Right lobe of liver (tissue), 6 donors: ENCODE measurements at regions not wholly inside any gene's neighbourhood (a gene's known extent, or its start where the extent isn't known, plus 50 kb on each side); places are given as distances from the start of the nearest gene placed in this dataset.

Source experiments
- ATAC-seq, 4 donors: fragments of 200-7000 bp; cut with Tn5 transposase; one replicate each; pipeline ENCODE4 v1.9.1; 2020; ENCODE audit warnings: mild to moderate bottlenecking in 4 of 4, moderate library complexity in 4 of 4
- DNase-seq, 3 donors: peaks; one replicate each; pipeline ENCODE4 v3.0.0-alpha.2; 2020
- H3K27ac ChIP-seq, 3 donors: fragments of 200-600 bp; one replicate each; pipeline ENCODE4 v1.8.0; 2022
- H3K27me3 ChIP-seq, 2 donors: fragments of 200-600 bp; one replicate each; pipeline ENCODE4 v1.8.0; 2022
- H3K36me3 ChIP-seq, 4 donors: fragments of 200-600 bp; sonication (generic) in 1 of 4; one replicate each; pipeline versions ENCODE4 v1.5.1 to v1.8.0; 2017 to 2022; ENCODE audit warnings: control low read depth in 1 of 4
- H3K4me1 ChIP-seq, 4 donors: fragments of 200-600 bp; sonication (generic) in 1 of 4; one replicate each; pipeline versions ENCODE4 v1.5.1 to v1.8.0; 2017 to 2022; ENCODE audit warnings: control low read depth in 1 of 4
- H3K4me3 ChIP-seq, 3 donors: fragments of 200-600 bp; one replicate each; pipeline ENCODE4 v1.8.0; 2022
- H3K9me3 ChIP-seq, 4 donors: fragments of 200-600 bp; sonication (generic) in 1 of 4; one replicate each; pipeline versions ENCODE4 v1.5.1 to v1.8.0; 2017 to 2022; ENCODE audit warnings: control low read depth in 1 of 4
- CTCF ChIP-seq, 4 donors: fragments of 200-600 bp in 3 of 4; fragments of 450-650 bp in 1 of 4; IDR thresholded peaks; one replicate each; pipeline versions ENCODE4 v1.5.1 to v1.8.0; 2016 to 2022; ENCODE audit warnings: antibody characterized with exemption in 4 of 4, mild to moderate bottlenecking in 2 of 4
- POLR2A ChIP-seq: fragments of 450-650 bp; IDR thresholded peaks from one replicate; pipeline ENCODE4 v1.6.1; 2017; ENCODE audit warnings: antibody characterized with exemption, mild to moderate bottlenecking
- WGBS: methylation state at CpG from one replicate; pipeline ENCODE4 v1.1.6; 2018; ENCODE audit warnings: low coverage, low lambda C conversion rate; ENCODE audit not compliant: insufficient coverage; ENCODE audit errors: missing lambda C conversion rate; 5-methylcytosine and 5-hydroxymethylcytosine counted together
- intact Hi-C, 2 donors: fragments of 100-400 bp; cut with DNase I; formaldehyde crosslinking; loops; one replicate each; pipeline versions ENCODE4 v1.11.2 to v1.14.1; 2022
- donor health status: DM: no; HTN: yes; CAD: no.
- donor health status: DM: no; HTN: no; CAD: no.
- donor health status: DM: no; HTN: no; CAD: no.
- donor health status: DM: no; HTN: yes; CAD: no.
- donor health status: DM: no; HTN: yes; CAD: no.

DNA sequence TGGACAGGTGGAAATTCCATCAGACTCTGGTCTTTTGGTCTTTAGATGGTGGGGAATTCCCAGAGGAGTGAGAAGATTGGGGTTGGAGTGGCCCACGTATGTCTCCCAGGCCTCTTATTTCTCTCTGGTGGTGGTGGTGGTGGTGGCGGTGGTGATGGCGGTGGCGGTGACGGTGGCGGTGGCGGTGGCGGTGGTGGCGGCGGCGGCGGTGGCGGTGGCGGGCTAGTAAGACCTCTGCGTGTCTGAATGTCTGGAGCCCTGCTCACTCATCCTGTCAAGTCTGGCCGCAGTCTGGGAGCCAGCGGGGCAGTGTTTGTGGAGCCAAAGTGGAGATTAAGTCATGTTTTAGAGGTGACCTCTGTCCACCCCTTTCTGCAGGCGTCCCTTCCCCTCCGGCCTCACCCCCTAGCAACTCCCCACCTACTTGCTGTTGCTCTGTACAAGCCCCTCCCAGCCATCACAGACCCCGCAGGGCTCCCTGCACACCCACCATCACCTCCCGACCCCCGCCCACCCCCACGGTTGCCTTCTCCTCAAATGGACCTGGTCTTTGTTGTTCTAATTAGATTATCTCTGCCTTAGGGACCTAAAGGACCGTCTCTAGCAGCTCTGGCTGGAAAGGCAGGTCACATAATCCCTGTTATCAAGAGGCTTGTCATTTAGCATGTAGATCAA, 165.0 kb upstream of the TBX20 start:
- intact Hi-C loops, result loop anchor here in 1 of 2 donors (10.0 kb wide), 1 partner anchor 116 kb away; no protein-coding TSS in a partner anchor
- WGBS, result 42% methylated on average over 6 of the region's 24 CpGs
- no peaks in the 10 kb centered on the region for H3K4me1 ChIP-seq
- H3K27ac ChIP-seq, result no peak overlapping the region
- ATAC-seq (no peak), DNase-seq (no peak)
- H3K4me3 ChIP-seq, result no peak overlapping the region
- H3K9me3 ChIP-seq, result no peaks in the 10 kb centered on the region
- no peak for TF ChIP-seq POLR2A
- TF ChIP-seq CTCF (IDR thresholded peaks at IDR 0.05), result no peak
- H3K27me3 ChIP-seq, result no peaks in the 10 kb centered on the region
- no peaks in the 10 kb centered on the region for H3K36me3 ChIP-seq

- DNase-seq (no peak), ATAC-seq (no peak)
- TF ChIP-seq CTCF (IDR thresholded peaks at IDR 0.05), result no peak
- TF ChIP-seq POLR2A, result no peak
- H3K36me3 ChIP-seq, result no peaks in the 10 kb centered on the region
- H3K27me3 ChIP-seq, result no peaks in the 10 kb centered on the region
- intact Hi-C loops, result loop anchor here in 1 of 2 donors (10.0 kb wide), 1 partner anchor 118 kb away; no protein-coding TSS in a partner anchor
- H3K9me3 ChIP-seq, result no peaks in the 10 kb centered on the region
- no peak overlapping the region for H3K4me3 ChIP-seq
- H3K27ac ChIP-seq, result no peak overlapping the region
- WGBS, result no CpG with 5 or more reads among the region's 2 CpGs
- no peaks in the 10 kb centered on the region for H3K4me1 ChIP-seq
These were observed 162.7 kb upstream of the TBX20 start for GRCh38 chr7:35416568-35416967.

GRCh38 chr7:35415411-35415822, 161.5 kb upstream of the TBX20 start:
- Histone ChIP-seq H3K4me3 (no peak overlapping the region), H3K27ac (no peak overlapping the region), H3K4me1 (no peaks in the 10 kb centered on the region), H3K36me3 (no peaks in the 10 kb centered on the region), H3K9me3 (no peaks in the 10 kb centered on the region), H3K27me3 (no peaks in the 10 kb centered on the region)
- TF ChIP-seq POLR2A (no peak), CTCF (IDR thresholded peaks at IDR 0.05) (no peak)
- DNase-seq (no peak), ATAC-seq (no peak)
- WGBS, result 74% methylated on average over 3 of the region's 6 CpGs
- intact Hi-C loops, result loop anchor here in 1 of 2 donors (10.0 kb wide), 1 partner anchor 119 kb away; no protein-coding TSS in a partner anchor

GRCh38 chr7:35411331-35411730, 157.4 kb upstream of the TBX20 start:
- no peak overlapping the region for H3K4me3 ChIP-seq
- no peak overlapping the region for H3K27ac ChIP-seq
- no peak for TF ChIP-seq POLR2A
- no peak for TF ChIP-seq CTCF (IDR thresholded peaks at IDR 0.05)
- no peaks in the 10 kb centered on the region for H3K36me3 ChIP-seq
- no peak for ATAC-seq
- intact Hi-C loops, result loop anchor here in 1 of 2 donors (10.0 kb wide), 1 partner anchor 123 kb away; no protein-coding TSS in a partner anchor
- DNase-seq, result no peak
- H3K27me3 ChIP-seq, result no peaks in the 10 kb centered on the region
- no peaks in the 10 kb centered on the region for H3K4me1 ChIP-seq
- 43% methylated on average over 3 of the region's 3 CpGs for WGBS
- H3K9me3 ChIP-seq, result no peaks in the 10 kb centered on the region
